Vagina (tissue), 2 donors: ENCODE measurements at regions not wholly inside any gene's neighbourhood (a gene's known extent, or its start where the extent isn't known, plus 50 kb on each side); places are given as distances from the start of the nearest gene placed in this dataset.

Experiments
- CTCF ChIP-seq, 3 experiments: fragments of 450-650 bp in 2 of 3; fragments of 200-600 bp in 1 of 3; sonication (generic) in 1 of 3; IDR thresholded peaks; one replicate each; pipeline ENCODE4 v1.5.1; 2017 to 2019; ENCODE audit warnings: antibody characterized with exemption in 3 of 3, mild to moderate bottlenecking in 2 of 3, moderate library complexity in 2 of 3
- POLR2A ChIP-seq, 2 donors: fragments of 450-650 bp; IDR thresholded peaks; one replicate each; pipeline ENCODE4 v1.6.1; 2017; ENCODE audit warnings: antibody characterized with exemption in 2 of 2, mild to moderate bottlenecking in 2 of 2, moderate library complexity in 2 of 2

DNA sequence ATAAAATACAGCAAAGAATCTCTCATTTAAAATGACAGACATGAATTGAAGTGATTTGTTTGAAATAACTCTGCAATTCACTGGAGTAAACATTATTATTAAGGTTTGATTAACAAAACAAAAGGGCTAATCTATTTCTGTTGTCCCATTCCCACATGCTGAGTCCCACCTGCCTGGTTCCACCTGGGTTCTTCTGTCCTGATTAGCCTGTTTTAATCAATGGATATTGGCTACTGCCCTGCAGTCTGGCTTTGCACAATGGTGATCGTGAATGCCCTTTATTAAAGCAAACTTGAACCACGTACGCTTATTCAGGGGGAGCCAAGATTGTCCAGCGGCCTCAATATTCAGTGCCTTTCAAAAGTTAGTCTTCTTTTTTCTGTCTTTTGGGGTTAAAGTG, 72.8 kb upstream of the CDH19 start:
- TF ChIP-seq POLR2A (IDR thresholded peaks at IDR 0.05) (no peak), CTCF (IDR thresholded peaks at IDR 0.05) (no peak)
